Natural killer cell (primary cell): ENCODE measurements at regions not wholly inside any gene's neighbourhood (a gene's known extent, or its start where the extent isn't known, plus 50 kb on each side); places are given as distances from the start of the nearest gene placed in this dataset.

Experiments
- ATAC-seq, 3 donors: fragments of 150-1000 bp in 2 of 3; fragments of 200-7000 bp in 1 of 3; cut with Tn5 transposase; 1 replicate in 1 of 3; 2 replicates in 2 of 3; pipeline ENCODE4 v1.10.0; 2021; ENCODE audit warnings: mild to moderate bottlenecking in 2 of 3, moderate library complexity in 2 of 3
- DNase-seq, 2 donors: peaks; one replicate each; pipeline versions ENCODE4 v3.0.0 to v3.0.0-alpha.2; 2013 to 2021; ENCODE audit warnings: mixed read lengths in 1 of 2
- H3K27ac ChIP-seq: one replicate; pipeline ENCODE4 v1.5.1; 2013; ENCODE audit warnings: mild to moderate bottlenecking, low read length
- H3K27me3 ChIP-seq: one replicate; pipeline ENCODE4 v1.6.1; 2013; ENCODE audit warnings: low read length; ENCODE audit not compliant: control insufficient read depth, insufficient read depth
- H3K36me3 ChIP-seq: one replicate; pipeline ENCODE4 v1.6.1; 2013; ENCODE audit warnings: low read length; ENCODE audit not compliant: control insufficient read depth, insufficient read depth
- H3K4me1 ChIP-seq: one replicate; pipeline ENCODE4 v1.6.1; 2013; ENCODE audit warnings: low read length; ENCODE audit not compliant: control insufficient read depth, insufficient read depth
- H3K4me3 ChIP-seq: one replicate; pipeline ENCODE4 v1.5.1; 2013; ENCODE audit warnings: low read length
- H3K9me3 ChIP-seq: one replicate; pipeline ENCODE4 v1.6.1; 2013; ENCODE audit warnings: low read length; ENCODE audit not compliant: control insufficient read depth, insufficient read depth
- H3K27ac Mint-ChIP-seq, 2 donors: one replicate each; pipeline ENCODE4 v1.8.0; 2022; ENCODE audit warnings: mild to moderate bottlenecking in 2 of 2, mixed read lengths in 2 of 2, moderate library complexity in 1 of 2
- H3K27me3 Mint-ChIP-seq, 2 donors: one replicate each; pipeline ENCODE4 v1.8.0; 2022; ENCODE audit warnings: low read depth in 2 of 2, mixed read lengths in 2 of 2
- H3K36me3 Mint-ChIP-seq: one replicate; pipeline ENCODE4 v1.8.0; 2022; ENCODE audit warnings: mixed read lengths
- H3K4me1 Mint-ChIP-seq, 2 donors: one replicate each; pipeline ENCODE4 v1.8.0; 2022; ENCODE audit warnings: mixed read lengths in 2 of 2
- H3K4me3 Mint-ChIP-seq: one replicate; pipeline ENCODE4 v1.8.0; 2022; ENCODE audit warnings: mild to moderate bottlenecking, moderate library complexity, mixed read lengths
- H3K9me3 Mint-ChIP-seq, 2 donors: one replicate each; pipeline ENCODE4 v1.8.0; 2022; ENCODE audit warnings: mixed read lengths in 2 of 2
- CTCF ChIP-seq: fragments of 200-600 bp; IDR thresholded peaks from one replicate; pipeline ENCODE4 v1.8.0; 2022; ENCODE audit warnings: antibody characterized with exemption
- WGBS: methylation state at CpG from one replicate; pipeline ENCODE4 v1.1.7; 2013; ENCODE audit warnings: missing lambda C conversion rate; ENCODE audit not compliant: insufficient coverage; 5-methylcytosine and 5-hydroxymethylcytosine counted together
- intact Hi-C: fragments of 100-400 bp; cut with micrococcal nuclease; formaldehyde crosslinking; loops from one replicate; pipeline ENCODE4 v1.14.2; 2022

- Mint-ChIP-seq H3K4me1 (no peaks in the 10 kb centered on the region), H3K4me3 (no peak overlapping the region), H3K9me3 (no peaks in the 10 kb centered on the region), H3K27ac (no peak overlapping the region), H3K36me3 (no peaks in the 10 kb centered on the region), H3K27me3 (peaks cover 13 to 39% of the 10 kb centered on the region in 2 donors)
- no CpG with 5 or more reads among the region's 2 CpGs for WGBS
- intact Hi-C loops: no loop called here
- Histone ChIP-seq H3K27me3 (peaks cover 6% of the 10 kb centered on the region), H3K4me1 (no peaks in the 10 kb centered on the region), H3K4me3 (no peak overlapping the region), H3K27ac (no peak overlapping the region), H3K36me3 (no peaks in the 10 kb centered on the region), H3K9me3 (no peaks in the 10 kb centered on the region)
- DNase-seq (no peak), ATAC-seq (no peak)
- TF ChIP-seq CTCF: no peak
Measured at GRCh38 chr5:74131250-74131649, 505.3 kb downstream of the ARHGEF28 start.

DNA sequence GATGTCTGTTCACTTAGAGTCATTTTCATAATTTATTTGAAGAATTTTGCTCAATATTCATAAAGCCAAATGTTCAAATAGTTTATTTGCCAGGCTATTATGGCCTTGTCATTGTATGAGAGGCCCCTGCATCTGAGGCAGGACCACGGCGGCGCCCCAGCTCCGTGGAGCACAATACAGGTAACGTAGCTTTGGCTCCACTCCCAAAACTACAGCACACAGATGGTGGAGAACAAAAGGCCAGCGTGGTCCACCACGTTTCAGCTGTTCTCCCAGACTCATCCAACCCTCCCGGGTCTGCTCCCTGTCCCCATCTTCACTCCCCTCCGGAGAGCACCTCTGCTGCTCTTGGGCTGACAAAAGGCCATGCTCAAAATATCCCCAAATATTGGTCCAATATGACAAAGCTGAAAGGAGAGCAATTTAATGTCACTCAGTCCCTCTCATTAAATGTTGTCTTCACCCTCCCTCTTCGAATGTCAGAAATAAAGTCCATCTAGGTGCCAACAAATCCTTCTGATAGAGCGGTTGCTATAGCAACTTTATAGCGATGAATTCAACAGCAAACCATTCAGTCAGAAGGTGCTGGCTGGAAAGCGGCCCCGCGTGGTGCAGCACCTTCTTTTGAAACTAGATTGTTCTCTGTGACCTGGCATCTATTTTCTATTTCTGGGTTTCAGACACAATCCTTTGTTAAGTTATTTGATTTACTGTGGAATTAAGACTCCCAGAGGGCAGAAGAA lies 504.3 kb downstream of the ARHGEF28 start:
- H3K36me3 ChIP-seq: no peaks in the 10 kb centered on the region
- 91% methylated on average over 15 of the region's 15 CpGs for WGBS

DNA sequence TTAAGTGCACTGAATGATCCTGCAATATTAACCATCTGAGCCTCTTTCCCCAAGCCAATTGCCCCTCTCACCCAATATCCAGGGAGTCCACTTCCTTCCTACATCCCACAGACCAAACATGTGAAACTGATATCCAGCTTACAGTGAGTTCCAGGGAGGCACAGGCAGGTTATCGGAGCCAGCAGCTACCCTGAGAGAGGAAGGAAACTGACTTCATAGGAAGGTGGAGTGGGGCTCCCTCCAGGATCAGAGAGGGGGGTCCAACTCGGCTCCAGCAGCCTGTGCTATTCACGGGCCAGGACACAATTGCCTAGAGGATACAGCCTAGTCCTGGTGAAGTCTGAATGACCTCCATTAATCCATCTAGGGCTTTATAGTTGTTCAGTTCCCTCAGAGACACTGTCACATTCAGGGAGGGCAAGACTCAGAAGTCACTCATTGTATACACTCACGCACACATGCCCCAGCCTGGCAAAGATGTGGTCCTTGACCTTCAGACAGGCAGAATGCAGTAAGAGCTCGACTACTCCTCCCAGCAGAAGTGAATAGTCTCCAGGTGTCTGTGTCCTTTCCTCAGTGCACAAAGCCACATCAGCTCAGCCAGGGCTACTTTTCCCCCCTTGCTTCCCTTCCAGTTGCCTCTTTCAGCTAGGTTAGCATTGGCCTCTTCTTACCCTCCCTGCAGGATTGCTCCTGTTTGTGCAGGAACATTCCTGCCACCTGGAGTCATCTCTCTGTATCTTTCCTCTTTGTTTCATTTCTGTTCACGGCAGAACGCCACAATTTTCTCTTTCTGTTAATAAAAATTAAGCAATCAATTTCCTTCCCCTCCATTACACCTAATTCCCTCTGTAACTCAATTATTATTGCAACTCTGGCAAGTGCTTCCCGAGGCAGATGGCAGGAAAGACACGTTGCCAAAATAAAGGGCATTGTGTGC lies 501.7 kb downstream of the ARHGEF28 start:
- Mint-ChIP-seq H3K4me1 (no peaks in the 10 kb centered on the region), H3K36me3 (no peaks in the 10 kb centered on the region), H3K27me3 (peaks cover 10 to 32% of the 10 kb centered on the region in 2 donors), H3K27ac (no peak overlapping the region), H3K4me3 (no peak overlapping the region), H3K9me3 (no peaks in the 10 kb centered on the region)
- H3K4me3 ChIP-seq: no peak overlapping the region
- no peak overlapping the region for H3K27ac ChIP-seq
- H3K36me3 ChIP-seq: no peaks in the 10 kb centered on the region
- peaks cover 6% of the 10 kb centered on the region for H3K27me3 ChIP-seq
- no peaks in the 10 kb centered on the region for H3K9me3 ChIP-seq
- TF ChIP-seq CTCF: no peak
- intact Hi-C loops: no loop called here
- DNase-seq (no peak), ATAC-seq (no peak)
- no peaks in the 10 kb centered on the region for H3K4me1 ChIP-seq
- WGBS: 35% methylated on average over 7 of the region's 9 CpGs

More for the DNA sequence above, 504.3 kb downstream of the ARHGEF28 start:
- no peaks in the 10 kb centered on the region for H3K9me3 Mint-ChIP-seq
- no peak overlapping the region for H3K27ac ChIP-seq
- no peaks in the 10 kb centered on the region for H3K9me3 ChIP-seq
- no peak overlapping the region for H3K4me3 Mint-ChIP-seq
- no peaks in the 10 kb centered on the region for H3K4me1 ChIP-seq
- no peak overlapping the region for H3K4me3 ChIP-seq
- no peaks in the 10 kb centered on the region for H3K4me1 Mint-ChIP-seq
- no peak for TF ChIP-seq CTCF
- peaks cover 6% of the 10 kb centered on the region for H3K27me3 ChIP-seq
- no peaks in the 10 kb centered on the region for H3K36me3 Mint-ChIP-seq
- no peak for ATAC-seq
- peaks cover 13 to 32% of the 10 kb centered on the region in 2 donors for H3K27me3 Mint-ChIP-seq
- DNase-seq: no peak
- intact Hi-C loops: no loop called here
- H3K27ac Mint-ChIP-seq: no peak overlapping the region
